DND-41 (cell line): ENCODE measurements at regions not wholly inside any gene's neighbourhood (a gene's known extent, or its start where the extent isn't known, plus 50 kb on each side); places are given as distances from the start of the nearest gene placed in this dataset.

Experiments used
- ATAC-seq: fragments of 200-7000 bp; cut with Tn5 transposase; 3 replicates; pipeline ENCODE4 v1.9.1; 2021; ENCODE audit warnings: low read depth; ENCODE audit not compliant: insufficient read depth
- DNase-seq: peaks from one replicate; pipeline ENCODE4 v3.0.0-alpha.2; 2020
- H2AFZ ChIP-seq: 2 replicates; pipeline ENCODE4 v1.6.0; 2012; ENCODE audit warnings: low read depth, low read length
- H3K27ac ChIP-seq: 2 replicates; pipeline ENCODE4 v1.5.1; 2012; ENCODE audit warnings: low read length, inconsistent platforms
- H3K27me3 ChIP-seq: fragments of 200-600 bp; sonication (generic); 2 replicates; pipeline ENCODE4 v1.6.0; 2012; ENCODE audit warnings: low read length, mild to moderate bottlenecking, inconsistent platforms; ENCODE audit not compliant: insufficient read depth, poor library complexity
- H3K36me3 ChIP-seq: 2 replicates; pipeline ENCODE4 v1.5.1; 2012; ENCODE audit warnings: low read length, inconsistent platforms; ENCODE audit not compliant: insufficient read depth
- H3K4me1 ChIP-seq: 2 replicates; pipeline ENCODE4 v1.5.1; 2012; ENCODE audit warnings: mild to moderate bottlenecking, low read length; ENCODE audit not compliant: insufficient read depth
- H3K4me2 ChIP-seq: 2 replicates; pipeline ENCODE4 v1.6.0; 2012; ENCODE audit warnings: mild to moderate bottlenecking, moderate library complexity, low read length, inconsistent platforms; ENCODE audit not compliant: insufficient read depth
- H3K4me3 ChIP-seq, 2 experiments: fragments of 200-600 bp in 1 of 2; shearing (Covaris generic) in 1 of 2; 2 replicates each; pipeline ENCODE4 v1.5.1; 2012 to 2016; ENCODE audit warnings: inconsistent platforms in 2 of 2, low read length in 2 of 2, mild to moderate bottlenecking in 2 of 2, low read depth in 1 of 2, moderate library complexity in 1 of 2
- H3K79me2 ChIP-seq: 2 replicates; pipeline ENCODE4 v1.6.0; 2012; ENCODE audit warnings: low read length, inconsistent platforms; ENCODE audit not compliant: insufficient read depth
- H3K9ac ChIP-seq: 2 replicates; pipeline ENCODE4 v1.6.0; 2012; ENCODE audit warnings: low read depth, mild to moderate bottlenecking, inconsistent platforms, low read length, moderate library complexity
- H3K9me3 ChIP-seq: 2 replicates; pipeline ENCODE4 v1.5.1; 2012; ENCODE audit warnings: low read length, moderate library complexity, mild to moderate bottlenecking, inconsistent platforms; ENCODE audit not compliant: insufficient read depth, severe bottlenecking
- H4K20me1 ChIP-seq: 2 replicates; pipeline ENCODE4 v1.6.0; 2012; ENCODE audit warnings: low read length; ENCODE audit not compliant: insufficient read depth
- EZH2 ChIP-seq: IDR thresholded peaks from 3 replicates; pipeline ENCODE4 v1.6.1; 2012; ENCODE audit warnings: borderline replicate concordance, low read depth, mild to moderate bottlenecking, moderate library complexity, low read length, inconsistent platforms; ENCODE audit not compliant: severe bottlenecking
- TF ChIP-seq, protein P1 (sequence below): IDR thresholded peaks from 2 replicates; pipeline ENCODE4 v1.5.1; 2012; ENCODE audit warnings: borderline replicate concordance, low read length, moderate library complexity, mild to moderate bottlenecking; ENCODE audit not compliant: poor library complexity, severe bottlenecking; ENCODE audit errors: extremely low read depth

DNA sequence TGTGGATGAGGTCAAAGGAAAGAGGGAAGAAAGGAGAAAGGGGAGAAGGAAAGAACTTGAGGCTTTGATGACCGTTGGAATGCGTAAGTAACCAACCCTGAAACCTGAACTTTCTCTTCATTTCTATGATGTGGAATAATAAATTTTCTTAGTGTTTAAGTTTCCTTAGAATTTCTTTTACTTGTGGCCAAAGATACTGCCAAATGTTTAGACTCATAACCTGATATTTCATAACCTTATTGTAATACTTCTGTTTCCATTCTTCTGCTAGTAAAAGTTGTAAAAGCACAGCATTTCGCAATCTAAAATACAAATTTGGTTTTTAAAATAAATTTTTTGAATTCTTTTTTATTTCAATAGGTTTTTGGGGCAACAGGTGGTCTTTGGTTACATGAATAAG, 258.5 kb upstream of the GIMD1 start:
- Histone ChIP-seq H3K9ac (no peak overlapping the region), H3K9me3 (no peaks in the 10 kb centered on the region), H3K4me2 (no peak overlapping the region), H3K27me3 (no peaks in the 10 kb centered on the region), H4K20me1 (no peaks in the 10 kb centered on the region), H3K36me3 (no peaks in the 10 kb centered on the region), H3K79me2 (no peaks in the 10 kb centered on the region), H3K4me1 (no peaks in the 10 kb centered on the region), H2AFZ (no peak overlapping the region), H3K27ac (no peak overlapping the region), H3K4me3 (no peak overlapping the region)
- ATAC-seq (no peak), DNase-seq (no peak)
- TF ChIP-seq EZH2: no peak
- TF ChIP-seq, protein P1, sequence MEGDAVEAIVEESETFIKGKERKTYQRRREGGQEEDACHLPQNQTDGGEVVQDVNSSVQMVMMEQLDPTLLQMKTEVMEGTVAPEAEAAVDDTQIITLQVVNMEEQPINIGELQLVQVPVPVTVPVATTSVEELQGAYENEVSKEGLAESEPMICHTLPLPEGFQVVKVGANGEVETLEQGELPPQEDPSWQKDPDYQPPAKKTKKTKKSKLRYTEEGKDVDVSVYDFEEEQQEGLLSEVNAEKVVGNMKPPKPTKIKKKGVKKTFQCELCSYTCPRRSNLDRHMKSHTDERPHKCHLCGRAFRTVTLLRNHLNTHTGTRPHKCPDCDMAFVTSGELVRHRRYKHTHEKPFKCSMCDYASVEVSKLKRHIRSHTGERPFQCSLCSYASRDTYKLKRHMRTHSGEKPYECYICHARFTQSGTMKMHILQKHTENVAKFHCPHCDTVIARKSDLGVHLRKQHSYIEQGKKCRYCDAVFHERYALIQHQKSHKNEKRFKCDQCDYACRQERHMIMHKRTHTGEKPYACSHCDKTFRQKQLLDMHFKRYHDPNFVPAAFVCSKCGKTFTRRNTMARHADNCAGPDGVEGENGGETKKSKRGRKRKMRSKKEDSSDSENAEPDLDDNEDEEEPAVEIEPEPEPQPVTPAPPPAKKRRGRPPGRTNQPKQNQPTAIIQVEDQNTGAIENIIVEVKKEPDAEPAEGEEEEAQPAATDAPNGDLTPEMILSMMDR: no peak

DNA sequence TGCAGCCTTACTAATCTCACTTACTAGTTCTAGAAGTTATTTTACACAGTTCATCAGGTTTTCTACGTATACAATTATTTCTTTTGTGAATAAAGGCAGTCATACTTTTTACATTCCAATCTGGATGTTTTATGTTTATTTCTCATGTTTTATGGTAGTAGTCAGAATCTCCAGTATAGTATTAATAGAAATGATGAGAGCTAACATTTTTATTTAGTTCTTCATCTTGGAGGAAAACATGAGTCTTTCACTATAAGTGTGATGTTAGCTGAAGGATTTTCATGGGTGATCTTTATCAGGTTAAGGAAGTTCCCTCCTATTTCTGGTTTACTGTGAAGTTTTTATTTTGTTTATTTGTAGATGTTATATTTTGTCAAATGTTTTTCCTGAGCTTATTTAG, 256.1 kb upstream of the GIMD1 start:
- H3K79me2 ChIP-seq: no peaks in the 10 kb centered on the region
- no peak overlapping the region for H3K4me2 ChIP-seq
- no peaks in the 10 kb centered on the region for H4K20me1 ChIP-seq
- no peaks in the 10 kb centered on the region for H3K9me3 ChIP-seq
- H3K27ac ChIP-seq: no peak overlapping the region
- ATAC-seq (no peak), DNase-seq (no peak)
- TF ChIP-seq, protein P1: no peak
- no peak for TF ChIP-seq EZH2
- no peaks in the 10 kb centered on the region for H3K36me3 ChIP-seq
- no peak overlapping the region for H3K9ac ChIP-seq
- H3K4me1 ChIP-seq: no peaks in the 10 kb centered on the region
- H2AFZ ChIP-seq: no peak overlapping the region
- H3K27me3 ChIP-seq: no peaks in the 10 kb centered on the region
- no peak overlapping the region for H3K4me3 ChIP-seq

DNA sequence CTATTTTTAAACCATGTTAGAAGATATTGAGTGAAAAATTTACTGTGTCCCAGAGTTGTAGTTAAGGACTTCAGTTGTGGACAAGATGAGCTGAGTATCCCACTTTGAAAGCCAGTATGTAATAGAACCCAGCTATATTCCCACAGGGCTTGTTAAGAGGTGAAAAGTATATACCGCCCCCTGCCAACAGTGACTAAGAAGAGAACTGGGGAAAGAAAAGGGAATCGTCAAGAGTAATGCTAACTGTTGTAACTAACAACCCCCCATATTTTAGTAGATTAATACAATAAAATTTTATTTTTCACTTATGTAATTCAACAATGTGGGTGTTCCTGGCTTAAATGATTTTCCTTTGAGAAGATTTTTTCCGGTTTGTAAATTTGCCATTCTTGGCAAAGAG, 250.4 kb upstream of the GIMD1 start:
- ATAC-seq (no peak), DNase-seq (no peak)
- TF ChIP-seq EZH2: no peak
- TF ChIP-seq, protein P1: no peak
- Histone ChIP-seq H2AFZ (no peak overlapping the region), H3K27me3 (no peaks in the 10 kb centered on the region), H3K4me2 (no peak overlapping the region), H3K36me3 (no peaks in the 10 kb centered on the region), H4K20me1 (no peaks in the 10 kb centered on the region), H3K4me1 (no peaks in the 10 kb centered on the region), H3K27ac (no peak overlapping the region), H3K9ac (no peak overlapping the region), H3K79me2 (no peaks in the 10 kb centered on the region), H3K9me3 (no peaks in the 10 kb centered on the region), H3K4me3 (no peak overlapping the region)

DNA sequence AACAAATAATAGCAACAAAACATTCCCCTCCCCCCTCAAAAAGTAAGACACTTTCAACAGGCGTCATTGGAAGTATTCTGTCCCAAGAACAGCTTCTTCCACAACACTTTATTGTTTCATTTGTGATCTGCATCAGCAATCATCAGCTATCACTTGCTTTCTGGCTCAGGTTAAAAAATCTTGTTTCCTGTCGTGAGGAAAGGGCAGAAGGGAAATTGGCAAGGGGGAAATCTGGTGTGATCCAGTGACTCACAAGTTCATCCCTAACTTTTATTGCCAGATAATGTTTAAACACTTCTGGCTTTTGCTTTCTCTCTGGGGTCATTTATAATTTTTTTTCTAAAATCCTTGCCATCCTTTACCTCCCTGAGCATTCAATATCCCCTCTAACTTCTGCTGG, 247.4 kb upstream of the GIMD1 start:
- Histone ChIP-seq H3K9me3 (no peaks in the 10 kb centered on the region), H3K4me3 (no peak overlapping the region), H3K27ac (no peak overlapping the region), H3K27me3 (no peaks in the 10 kb centered on the region), H3K79me2 (no peaks in the 10 kb centered on the region), H3K36me3 (no peaks in the 10 kb centered on the region), H2AFZ (no peak overlapping the region), H3K4me1 (no peaks in the 10 kb centered on the region), H4K20me1 (no peaks in the 10 kb centered on the region), H3K9ac (no peak overlapping the region), H3K4me2 (no peak overlapping the region)
- TF ChIP-seq, protein P1: no peak
- no peak for ATAC-seq
- DNase-seq: no peak
